HG02623 (cell line): ENCODE measurements at regions not wholly inside any gene's neighbourhood (a gene's known extent, or its start where the extent isn't known, plus 50 kb on each side); places are given as distances from the start of the nearest gene placed in this dataset.
"Not testable (repeated sequence)": the region's sequence is repeated elsewhere in the genome, so short reads cannot be mapped to it uniquely, and the experiment has no call there.

Experiments
- ATAC-seq: cut with Tn5 transposase; IDR thresholded peaks from one replicate; pipeline ENCODE4 v1.9.1; 2021; ENCODE audit warnings: moderate library complexity; ENCODE audit not compliant: unreplicated experiment

DNA sequence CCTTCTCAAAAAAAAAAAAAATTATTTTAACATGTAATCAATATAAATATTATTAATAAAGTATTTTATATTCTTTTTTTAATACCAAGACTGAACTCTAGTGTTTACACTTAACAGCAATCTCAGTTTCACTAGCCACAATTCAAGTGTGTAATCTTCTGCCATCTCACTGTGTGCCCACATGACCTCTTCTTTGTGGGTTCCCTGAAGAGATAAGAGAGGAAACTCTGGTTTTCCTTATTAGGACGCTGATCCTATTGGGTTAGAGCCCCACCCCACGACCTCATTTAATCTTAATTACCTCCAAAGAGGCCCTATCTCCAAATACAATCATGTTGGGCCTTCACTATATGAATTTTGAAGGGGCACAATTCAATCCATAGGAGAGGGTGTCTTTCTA lies 177.6 kb downstream of the STK31 start:
- no peak for ATAC-seq

GRCh38 chr7:23888958-23889357 lies 178.9 kb downstream of the STK31 start:
- ATAC-seq: no peak

GRCh38 chr7:23889566-23889965 lies 179.5 kb downstream of the STK31 start:
- no peak for ATAC-seq

DNA sequence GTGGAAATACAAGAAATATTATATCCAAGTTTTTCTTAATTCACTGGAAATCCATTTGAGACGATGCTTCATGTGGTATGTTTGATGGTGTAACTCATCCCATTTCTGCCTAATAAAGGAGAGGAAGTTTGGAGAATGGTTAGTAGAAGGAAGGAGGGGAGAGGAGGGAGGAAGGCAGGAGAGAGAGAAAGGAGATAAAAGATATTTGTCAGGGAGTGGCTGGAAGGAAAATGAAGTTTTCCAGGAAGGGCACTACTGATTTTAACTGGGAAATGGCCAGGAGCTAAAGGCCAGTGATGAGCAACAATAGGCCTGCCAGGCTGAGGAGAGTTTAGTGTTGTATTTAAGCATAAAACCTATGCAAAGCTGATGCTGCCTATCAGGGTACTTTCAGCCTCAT lies 182.0 kb downstream of the STK31 start:
- ATAC-seq: no peak

GRCh38 chr7:23893176-23893941 lies 183.3 kb downstream of the STK31 start:
- ATAC-seq: no peak

DNA sequence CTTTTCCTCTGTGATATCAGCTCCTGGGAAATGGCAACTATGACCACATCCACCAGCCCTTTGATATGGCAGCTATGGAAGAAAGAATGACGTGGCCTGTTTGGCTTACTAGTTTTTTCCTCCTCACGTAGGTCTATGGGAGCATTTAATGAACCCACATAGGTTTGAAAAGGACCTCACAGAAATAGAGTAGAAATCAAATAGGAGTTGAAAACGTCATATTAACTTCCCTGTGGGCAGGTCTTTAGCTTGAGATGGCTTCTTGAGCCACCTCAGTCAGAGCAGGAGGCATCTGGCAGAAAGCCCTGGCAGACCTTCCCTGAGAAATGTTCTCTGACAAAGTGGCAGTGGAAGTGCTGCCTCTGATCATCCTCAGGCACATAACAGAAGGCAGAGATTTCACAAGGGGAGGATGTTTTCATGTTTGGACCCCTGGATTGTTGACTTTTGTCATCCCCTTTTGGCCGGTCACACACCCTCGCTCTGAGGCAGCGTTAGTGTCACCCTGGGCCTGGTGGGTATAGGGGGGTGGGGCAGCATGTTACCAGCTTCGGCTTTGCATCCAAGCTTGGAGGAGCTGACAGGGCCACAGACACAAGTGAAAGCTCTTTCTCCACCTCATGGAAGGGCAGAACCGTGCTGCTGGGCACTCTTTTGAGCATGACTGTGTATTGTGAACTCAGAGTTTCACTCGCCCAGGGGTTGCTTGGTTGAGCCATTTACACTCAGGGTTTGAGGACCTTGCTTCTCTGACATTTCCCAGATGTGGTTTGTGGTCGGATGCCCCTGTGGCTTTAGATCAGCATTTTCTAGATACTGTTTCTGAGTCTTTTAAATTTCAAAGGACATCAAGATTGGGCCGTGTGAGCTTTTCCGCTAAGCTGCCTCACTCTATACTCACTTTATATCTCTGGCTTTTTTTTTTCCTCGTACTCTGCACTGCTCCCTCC lies 184.2 kb downstream of the STK31 start:
- no peak for ATAC-seq

DNA sequence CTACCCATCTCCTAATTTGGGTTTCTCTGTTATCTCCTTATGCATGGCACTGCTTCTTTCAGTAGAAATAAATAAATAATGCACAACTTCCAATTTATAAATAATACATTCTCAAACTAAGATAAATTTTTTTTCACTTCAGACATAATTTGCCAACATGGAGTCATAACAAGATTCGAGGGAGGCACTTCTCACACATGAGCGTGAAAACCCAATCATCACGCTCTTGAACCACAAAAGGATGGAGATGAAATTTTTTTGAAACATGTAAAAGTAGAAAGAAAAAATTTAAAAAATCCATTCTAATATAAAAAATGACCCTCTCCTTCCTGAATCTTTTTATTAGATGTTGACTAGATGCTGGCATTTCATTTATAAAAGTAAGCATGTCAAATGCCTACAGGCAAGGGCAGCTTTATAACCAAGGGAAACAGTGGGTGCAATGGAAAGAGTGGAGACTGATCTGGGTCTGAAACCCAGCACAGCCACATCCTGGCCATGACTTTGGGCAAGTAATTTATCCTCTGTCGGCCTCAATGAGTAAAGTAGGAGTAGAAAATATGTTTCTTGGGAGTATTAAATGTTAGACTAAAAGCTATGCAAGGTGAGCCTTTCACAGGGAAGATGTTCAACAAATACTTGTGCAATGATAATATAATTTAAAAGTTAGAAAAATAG lies 185.0 kb downstream of the STK31 start:
- ATAC-seq: no peak

DNA sequence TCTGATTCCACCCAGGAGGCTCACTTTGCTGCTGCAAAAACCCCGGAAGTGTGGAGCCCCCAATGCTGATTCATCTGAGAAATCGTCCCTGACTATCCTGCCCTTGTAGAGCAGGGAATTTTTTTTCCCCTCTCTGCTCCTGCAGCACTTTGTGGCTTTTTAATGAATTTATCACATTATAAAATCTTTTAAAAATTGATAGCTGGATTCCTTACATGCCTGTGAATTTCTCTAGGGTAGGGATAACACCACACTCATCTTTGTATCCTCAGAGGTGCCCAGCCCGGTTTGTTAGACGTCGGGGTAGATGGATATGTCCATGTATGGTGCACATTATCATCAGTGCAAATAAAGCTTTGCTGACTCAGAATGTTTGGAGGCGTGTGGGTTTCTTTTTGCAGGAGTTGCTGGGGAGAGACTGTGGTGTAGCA lies 185.7 kb downstream of the STK31 start:
- no peak for ATAC-seq

DNA sequence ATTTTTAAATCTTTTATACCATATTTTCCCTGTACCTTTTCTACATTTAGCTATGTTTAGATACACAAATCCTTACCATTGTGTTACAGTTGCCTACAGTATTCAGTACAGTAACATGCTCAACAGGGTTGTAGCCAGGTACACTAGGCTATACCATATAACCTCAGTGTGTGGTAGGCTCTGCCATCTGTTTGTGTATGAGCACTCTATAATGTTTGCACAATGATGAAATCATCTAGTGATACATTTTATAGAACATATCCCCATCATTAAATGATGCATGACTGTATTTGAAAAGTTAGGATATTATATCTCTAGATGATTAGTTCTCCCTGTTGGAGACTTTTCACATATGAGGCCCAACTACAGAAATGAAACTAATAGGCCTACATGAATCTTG lies 188.6 kb downstream of the STK31 start:
- ATAC-seq: no peak

DNA sequence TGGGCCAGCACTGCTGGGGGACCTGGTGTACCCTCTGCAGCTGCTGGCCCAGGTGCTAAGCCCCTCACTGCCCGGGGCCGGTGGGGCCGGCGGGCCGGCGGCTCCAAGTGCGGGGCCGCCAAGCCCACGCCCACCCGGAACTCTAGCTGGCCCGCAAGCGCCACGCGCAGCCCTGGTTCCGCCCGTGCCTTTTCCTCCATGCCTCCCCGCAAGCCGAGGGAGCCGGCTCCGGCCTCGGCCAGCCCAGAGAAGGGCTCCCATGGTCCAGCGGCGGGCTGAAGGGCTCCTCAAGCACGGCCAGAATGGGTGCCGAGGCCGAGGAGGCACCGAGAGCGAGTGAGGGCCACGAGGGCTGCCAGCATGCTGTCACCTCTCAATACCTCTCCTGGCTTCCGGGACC lies 194.9 kb downstream of the STK31 start:
- ATAC-seq: not testable (repeated sequence)

DNA sequence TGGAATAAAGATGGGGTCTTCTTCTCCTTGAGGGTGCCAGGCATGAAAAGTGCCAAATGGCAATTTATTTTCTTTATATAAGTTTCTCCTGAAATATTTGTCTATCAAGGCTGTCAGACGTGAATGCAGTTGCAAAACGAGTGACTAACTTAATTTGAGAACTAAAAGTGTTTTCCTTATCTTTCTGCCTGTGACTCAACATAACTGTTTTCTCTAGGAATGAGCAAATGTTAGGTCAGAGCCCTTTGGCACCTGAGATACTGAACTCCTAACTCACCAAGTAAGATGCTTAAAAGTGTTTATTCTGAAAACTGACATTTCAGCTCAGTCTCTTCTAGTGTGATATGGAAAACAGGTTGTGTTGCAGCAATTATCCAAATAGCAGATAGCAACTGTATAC lies 197.0 kb downstream of the STK31 start:
- ATAC-seq: no peak

DNA sequence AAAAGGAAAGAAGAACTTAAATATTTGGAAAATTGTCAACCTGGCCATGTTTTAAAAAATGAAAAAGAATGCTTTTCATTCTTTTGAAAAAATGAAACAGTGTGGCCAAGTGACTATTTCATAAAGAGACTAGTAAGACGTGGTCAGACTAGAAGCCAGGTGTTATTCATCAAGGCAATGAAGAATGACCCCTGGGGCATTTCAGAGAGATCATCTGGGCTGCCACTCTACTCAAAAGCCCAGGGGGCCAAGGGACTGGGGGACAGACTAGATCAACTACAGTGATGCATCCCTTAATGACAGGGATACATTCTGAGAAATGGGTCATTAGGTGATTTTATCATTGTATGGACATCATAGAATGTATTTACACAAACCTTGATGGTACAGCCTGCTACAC lies 199.4 kb downstream of the STK31 start:
- no peak for ATAC-seq

DNA sequence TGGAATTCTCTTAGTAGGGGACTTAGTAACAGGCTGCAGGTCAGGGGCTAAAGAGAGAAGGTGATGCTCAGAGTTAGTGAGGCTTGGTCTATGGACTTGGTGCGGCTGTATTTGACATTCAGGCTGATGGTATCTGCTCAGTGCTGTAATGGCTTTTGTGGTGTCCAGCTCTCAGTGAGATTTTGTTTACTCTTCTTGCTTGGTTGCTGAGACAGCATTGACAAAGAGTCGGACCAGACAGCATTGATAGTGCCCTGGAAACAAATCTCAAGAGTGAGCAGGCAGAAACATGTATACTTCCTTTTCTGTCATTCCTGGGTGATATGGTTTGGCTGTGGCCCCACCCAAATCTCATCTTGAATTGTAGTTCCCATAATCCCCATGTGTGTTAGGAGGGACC lies 202.0 kb downstream of the STK31 start:
- ATAC-seq: no peak

DNA sequence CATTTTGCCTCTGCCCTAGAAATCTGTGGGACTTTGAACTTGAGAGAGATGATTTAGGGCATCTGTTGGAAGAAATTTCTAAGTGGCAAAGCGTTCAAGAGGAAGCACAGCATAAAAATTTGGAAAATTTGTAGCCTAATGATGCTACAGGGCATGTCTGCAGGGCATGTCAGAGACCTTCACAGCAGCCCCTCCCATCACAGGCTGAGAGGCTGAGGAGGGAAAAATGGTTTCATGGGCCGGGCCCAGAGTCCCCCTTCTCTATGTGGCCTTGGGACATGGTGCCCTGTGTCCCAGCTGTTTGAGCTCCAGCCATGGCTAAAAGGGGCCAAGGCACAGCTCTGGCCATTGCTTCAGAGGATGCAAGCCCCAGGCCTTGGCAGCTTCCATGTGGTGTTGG lies 203.0 kb downstream of the STK31 start:
- no peak for ATAC-seq

- ATAC-seq: no peak
These were observed 205.2 kb downstream of the STK31 start for GRCh38 chr7:23915236-23915635.

GRCh38 chr7:23918286-23918685 lies 208.3 kb downstream of the STK31 start:
- no peak for ATAC-seq

GRCh38 chr7:23918856-23919255 lies 208.8 kb downstream of the STK31 start:
- no peak for ATAC-seq

- ATAC-seq: no peak
These were observed 215.1 kb downstream of the STK31 start for GRCh38 chr7:23925088-23925487.

GRCh38 chr7:23927709-23928417 lies 217.8 kb downstream of the STK31 start:
- ATAC-seq: no peak

DNA sequence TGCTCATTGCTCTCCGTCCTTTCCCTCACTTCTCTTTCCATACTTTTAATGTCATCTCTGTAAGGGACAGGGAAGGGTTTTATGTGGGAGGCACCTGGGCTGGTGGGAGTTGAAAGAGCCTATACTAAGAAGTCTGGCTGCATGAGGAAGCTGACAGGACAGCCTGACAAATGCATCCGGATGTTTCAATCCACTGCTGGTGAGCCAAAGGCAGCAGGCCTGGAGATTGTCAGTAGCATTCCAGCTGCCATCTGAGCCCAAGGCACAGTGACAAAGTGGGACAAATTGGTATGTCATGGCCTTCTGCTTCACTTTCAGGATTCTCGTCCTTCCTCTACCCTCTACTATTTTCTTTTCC lies 218.4 kb downstream of the STK31 start:
- ATAC-seq: no peak

GRCh38 chr7:23930312-23930711 lies 220.3 kb downstream of the STK31 start:
- ATAC-seq: no peak
